ENCODE measurements at regions not wholly inside any gene's neighbourhood (a gene's known extent, or its start where the extent isn't known, plus 50 kb on each side); places are given as distances from the start of the nearest gene placed in this dataset.

DNA sequence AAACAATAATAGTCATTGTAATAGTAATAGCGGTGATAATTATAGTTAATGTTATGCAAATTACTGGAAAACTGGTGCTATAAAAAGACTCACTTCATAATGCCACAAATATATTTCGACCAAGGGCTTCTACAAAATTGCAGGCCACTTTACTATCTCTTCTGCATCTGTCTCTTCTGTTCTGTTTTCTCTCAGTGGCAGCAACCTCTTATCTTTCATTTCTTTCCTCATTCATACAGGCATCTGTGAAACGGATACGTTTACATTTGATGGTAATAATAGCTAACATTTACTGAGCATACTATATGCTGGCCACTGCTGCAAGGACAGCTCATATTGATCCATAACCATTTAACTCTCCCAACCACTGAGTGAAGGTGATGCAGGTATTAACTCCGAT is 537.4 kb upstream of the PFKP start:
- TF ChIP-seq, protein P1, sequence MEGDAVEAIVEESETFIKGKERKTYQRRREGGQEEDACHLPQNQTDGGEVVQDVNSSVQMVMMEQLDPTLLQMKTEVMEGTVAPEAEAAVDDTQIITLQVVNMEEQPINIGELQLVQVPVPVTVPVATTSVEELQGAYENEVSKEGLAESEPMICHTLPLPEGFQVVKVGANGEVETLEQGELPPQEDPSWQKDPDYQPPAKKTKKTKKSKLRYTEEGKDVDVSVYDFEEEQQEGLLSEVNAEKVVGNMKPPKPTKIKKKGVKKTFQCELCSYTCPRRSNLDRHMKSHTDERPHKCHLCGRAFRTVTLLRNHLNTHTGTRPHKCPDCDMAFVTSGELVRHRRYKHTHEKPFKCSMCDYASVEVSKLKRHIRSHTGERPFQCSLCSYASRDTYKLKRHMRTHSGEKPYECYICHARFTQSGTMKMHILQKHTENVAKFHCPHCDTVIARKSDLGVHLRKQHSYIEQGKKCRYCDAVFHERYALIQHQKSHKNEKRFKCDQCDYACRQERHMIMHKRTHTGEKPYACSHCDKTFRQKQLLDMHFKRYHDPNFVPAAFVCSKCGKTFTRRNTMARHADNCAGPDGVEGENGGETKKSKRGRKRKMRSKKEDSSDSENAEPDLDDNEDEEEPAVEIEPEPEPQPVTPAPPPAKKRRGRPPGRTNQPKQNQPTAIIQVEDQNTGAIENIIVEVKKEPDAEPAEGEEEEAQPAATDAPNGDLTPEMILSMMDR (IDR thresholded peaks at IDR 0.05; ENCODE audit: borderline replicate concordance, extremely low read depth, low read length, poor library complexity, severe bottlenecking): no peak
- no peak for TF ChIP-seq EZH2 (IDR thresholded peaks at IDR 0.05; ENCODE audit: borderline replicate concordance, low read depth, low read length, severe bottlenecking)

Data from DND-41 (cell line).